GM12878 (cell line): ENCODE measurements at regions not wholly inside any gene's neighbourhood (a gene's known extent, or its start where the extent isn't known, plus 50 kb on each side); places are given as distances from the start of the nearest gene placed in this dataset.

ENCODE experiments used
- ATAC-seq: fragments of 200-7000 bp; cut with Tn5 transposase; 3 replicates; pipeline ENCODE4 v1.9.1; 2020; ENCODE audit warnings: mild to moderate bottlenecking, moderate library complexity
- BruUV-seq: library from RNA; stranded (reverse); fragments of 400-500 nt; replicated peaks from 2 replicates; lab custom pipeline; 2021; lab: Mats Ljungman, UMichigan
- CTCF ChIA-PET: fragments of 300-600 bp; sonication (Branson Sonifier 250); formaldehyde crosslinking; extraction: SDS; loops from one replicate; lab custom pipeline; 2021; ENCODE audit warnings: inconsistent platforms; lab: Yijun Ruan, JAX
- POLR2A ChIA-PET: fragments of 350-600 bp; formaldehyde crosslinking; extraction: SDS; loops from one replicate; lab custom pipeline; 2021; ENCODE audit warnings: inconsistent platforms; lab: Charles Lee
- RAD21 ChIA-PET: fragments of 300-600 bp; sonication (Branson Sonifier 250); formaldehyde crosslinking; loops from one replicate; lab custom pipeline; 2023; ENCODE audit warnings: antibody characterized with exemption; ENCODE audit not compliant: unreplicated experiment; lab: Charles Lee
- SMC1A ChIA-PET: fragments of 300-600 bp; sonication (Branson Sonifier 250); formaldehyde crosslinking; loops from one replicate; lab custom pipeline; 2023; ENCODE audit not compliant: unreplicated experiment, uncharacterized antibody; lab: Charles Lee
- DNase-seq: peaks from one replicate; pipeline ENCODE4 v3.0.0-alpha.2; 2011; ENCODE audit warnings: low read depth, low spot score
- FAIRE-seq: peaks from 3 replicates; lab custom pipeline; 2011; peaks lifted over from hg19 to GRCh38; lab: Jason Lieb, UNC
- H2AFZ ChIP-seq: 2 replicates; pipeline ENCODE4 v1.6.0; 2011; ENCODE audit warnings: low read depth, low read length, control low read depth; ENCODE audit not compliant: control insufficient read depth
- H3K27ac ChIP-seq: 2 replicates; pipeline ENCODE4 v1.5.1; 2011; ENCODE audit warnings: control low read depth; ENCODE audit not compliant: control insufficient read depth, insufficient read depth
- H3K27me3 ChIP-seq, 2 experiments: replicated peaks in 1 of 2; 2 replicates each; pipeline versions ENCODE4 v1.6.0 to v1.6.1; 2011; ENCODE audit warnings: low read length in 1 of 2; ENCODE audit not compliant: control insufficient read depth in 2 of 2, insufficient read depth in 2 of 2
- H3K36me3 ChIP-seq, 2 experiments: 2 replicates each; pipeline ENCODE4 v1.5.1; 2011; ENCODE audit warnings: low read length in 1 of 2; ENCODE audit not compliant: control insufficient read depth in 2 of 2, insufficient read depth in 2 of 2
- H3K4me1 ChIP-seq: 2 replicates; pipeline ENCODE4 v1.6.1; 2011; ENCODE audit warnings: mild to moderate bottlenecking, low read length, moderate library complexity, mixed read lengths; ENCODE audit not compliant: control insufficient read depth, insufficient read depth
- H3K4me2 ChIP-seq: 2 replicates; pipeline ENCODE4 v1.6.0; 2011; ENCODE audit warnings: control low read depth; ENCODE audit not compliant: control insufficient read depth, insufficient read depth
- H3K4me3 ChIP-seq: fragments of 200-600 bp; sonication (generic); 2 replicates; pipeline ENCODE4 v1.5.1; 2016
- H3K79me2 ChIP-seq: 2 replicates; pipeline ENCODE4 v1.6.0; 2011; ENCODE audit warnings: low read length; ENCODE audit not compliant: control insufficient read depth, insufficient read depth
- H3K9ac ChIP-seq: 2 replicates; pipeline ENCODE4 v1.8.0; 2011; ENCODE audit warnings: low read length, control low read depth, mixed read lengths; ENCODE audit not compliant: control insufficient read depth, insufficient read depth
- H3K9me3 ChIP-seq: replicated peaks from 3 replicates; pipeline ENCODE4 v1.5.1; 2011; ENCODE audit warnings: mild to moderate bottlenecking, low read length; ENCODE audit not compliant: control insufficient read depth, insufficient read depth
- H4K20me1 ChIP-seq: 2 replicates; pipeline ENCODE4 v1.6.0; 2011; ENCODE audit not compliant: control insufficient read depth, insufficient read depth
- ATF3 ChIP-seq: IDR thresholded peaks from 2 replicates; pipeline ENCODE4 v1.6.1; 2011; ENCODE audit warnings: low read depth, mild to moderate bottlenecking, low read length, moderate library complexity, borderline replicate concordance; ENCODE audit errors: extremely low read depth
- EED ChIP-seq: sonication (generic); IDR thresholded peaks from 2 replicates; pipeline ENCODE4 v1.6.1; 2016; ENCODE audit warnings: antibody characterized with exemption, low read depth
- KLF5 ChIP-seq: fragments of 450-650 bp; IDR thresholded peaks from 2 replicates; pipeline ENCODE4 v1.6.1; 2014; ENCODE audit warnings: mild to moderate bottlenecking; ENCODE audit not compliant: partially characterized antibody
- NFYB ChIP-seq: IDR thresholded peaks from 2 replicates; pipeline ENCODE4 v1.6.1; 2011; ENCODE audit warnings: low read depth, mild to moderate bottlenecking, low read length, improper control_type of control experiment, moderate library complexity; ENCODE audit not compliant: insufficient read depth
- PKNOX1 ChIP-seq: fragments of 450-650 bp; IDR thresholded peaks from 2 replicates; pipeline ENCODE4 v1.6.1; 2016; ENCODE audit warnings: mild to moderate bottlenecking
- SMAD5 ChIP-seq: IDR thresholded peaks from 2 replicates; pipeline ENCODE4 v1.6.1; 2016; ENCODE audit warnings: antibody characterized with exemption, low read depth
- SPI1 ChIP-seq: IDR thresholded peaks from 2 replicates; pipeline ENCODE4 v1.6.1; 2011; ENCODE audit warnings: low read depth, mild to moderate bottlenecking, low read length, moderate library complexity, borderline replicate concordance; ENCODE audit not compliant: insufficient read depth
- TBL1XR1 ChIP-seq: IDR thresholded peaks from 2 replicates; pipeline ENCODE4 v1.6.1; 2012; ENCODE audit warnings: low read depth, low read length, improper control_type of control experiment
- WRNIP1 ChIP-seq: IDR thresholded peaks from 2 replicates; pipeline ENCODE4 v1.6.1; 2011; ENCODE audit warnings: low read depth, low read length, improper control_type of control experiment, borderline replicate concordance
- ZBTB40 ChIP-seq: fragments of 450-650 bp; IDR thresholded peaks from 2 replicates; pipeline ENCODE4 v1.6.1; 2016; ENCODE audit warnings: mild to moderate bottlenecking, moderate library complexity, borderline replicate concordance
- WGBS: methylation state at CpG from one replicate; pipeline ENCODE4 v1.1.6; 2016; ENCODE audit warnings: low lambda C conversion rate; ENCODE audit not compliant: insufficient replicate concordance, insufficient coverage; ENCODE audit errors: missing lambda C conversion rate; 5-methylcytosine and 5-hydroxymethylcytosine counted together
- in situ Hi-C: fragments of 300-500 bp; cut with MboI; formaldehyde crosslinking; loops from 9 replicates; pipeline ENCODE4 v1.14.3; 2018; ENCODE audit warnings: mixed read lengths
- intact Hi-C: fragments of 100-400 bp; cut with micrococcal nuclease; formaldehyde crosslinking; loops from one replicate; pipeline ENCODE4 v1.14.2; 2022; ENCODE audit not compliant: unreplicated experiment
- TF ChIP-seq, protein P1 (sequence below): fragments of 450-650 bp; formaldehyde crosslinking; IDR thresholded peaks from 2 replicates; pipeline ENCODE4 v1.4.0; 2022; ENCODE audit warnings: mild to moderate bottlenecking, moderate library complexity

DNA sequence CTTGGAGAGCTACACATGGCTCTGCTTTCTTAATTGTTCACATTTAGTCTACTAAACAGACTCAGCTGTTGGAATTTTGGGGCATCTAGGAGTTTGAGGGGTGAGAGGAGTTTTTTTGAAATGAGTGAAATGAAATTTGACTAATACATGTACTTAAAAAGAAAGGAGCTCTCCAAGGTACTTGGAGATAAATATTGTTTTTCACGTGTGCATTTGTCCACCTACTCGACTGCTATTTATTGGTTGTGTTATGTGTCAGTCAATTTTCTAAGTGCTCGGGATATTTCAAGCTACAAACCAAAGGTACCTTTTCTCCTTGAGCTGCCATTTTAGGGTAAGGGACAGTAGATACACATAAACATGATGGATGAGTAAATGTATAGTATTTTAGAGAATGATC, 697.0 kb downstream of the LIG4 start:
- 12% methylated on average over 3 of the region's 3 CpGs for WGBS
- RAD21 ChIA-PET = no interaction called here
- CTCF ChIA-PET = no interaction called here
- POLR2A ChIA-PET = no interaction called here
- no peak overlapping the region for H3K4me3 ChIP-seq
- DNase-seq (no peak), FAIRE-seq (no peak), ATAC-seq (no peak)
- H3K4me2 ChIP-seq = no peak overlapping the region
- in situ Hi-C loops (no loop called here), intact Hi-C loops (no loop called here)
- no peaks in the 10 kb centered on the region for H3K9me3 ChIP-seq
- SMC1A ChIA-PET = interaction anchor here (0.7 kb wide), 1 partner anchor 11 kb away, joined by 3 read pairs; no protein-coding TSS in a partner anchor
- H3K27ac ChIP-seq = no peak overlapping the region
- no peaks in the 10 kb centered on the region for H4K20me1 ChIP-seq
- no TSS peak for BruUV-seq
- H3K79me2 ChIP-seq = no peaks in the 10 kb centered on the region
- H3K9ac ChIP-seq = no peak overlapping the region
- H3K36me3 ChIP-seq = no peaks in the 10 kb centered on the region
- no peaks in the 10 kb centered on the region for H3K4me1 ChIP-seq
- no peaks in the 10 kb centered on the region for H3K27me3 ChIP-seq
- H2AFZ ChIP-seq = no peak overlapping the region
- TF ChIP-seq SPI1 (no peak), ZBTB40 (no peak), EED (no peak), WRNIP1 (no peak), PKNOX1 (peak; percentile 61), TBL1XR1 (no peak), SMAD5 (no peak), ATF3 (no peak), NFYB (0 out of 2 replicates have a peak, but pooled peaks have one; percentile 27), KLF5 (no peak)
- TF ChIP-seq, protein P1, sequence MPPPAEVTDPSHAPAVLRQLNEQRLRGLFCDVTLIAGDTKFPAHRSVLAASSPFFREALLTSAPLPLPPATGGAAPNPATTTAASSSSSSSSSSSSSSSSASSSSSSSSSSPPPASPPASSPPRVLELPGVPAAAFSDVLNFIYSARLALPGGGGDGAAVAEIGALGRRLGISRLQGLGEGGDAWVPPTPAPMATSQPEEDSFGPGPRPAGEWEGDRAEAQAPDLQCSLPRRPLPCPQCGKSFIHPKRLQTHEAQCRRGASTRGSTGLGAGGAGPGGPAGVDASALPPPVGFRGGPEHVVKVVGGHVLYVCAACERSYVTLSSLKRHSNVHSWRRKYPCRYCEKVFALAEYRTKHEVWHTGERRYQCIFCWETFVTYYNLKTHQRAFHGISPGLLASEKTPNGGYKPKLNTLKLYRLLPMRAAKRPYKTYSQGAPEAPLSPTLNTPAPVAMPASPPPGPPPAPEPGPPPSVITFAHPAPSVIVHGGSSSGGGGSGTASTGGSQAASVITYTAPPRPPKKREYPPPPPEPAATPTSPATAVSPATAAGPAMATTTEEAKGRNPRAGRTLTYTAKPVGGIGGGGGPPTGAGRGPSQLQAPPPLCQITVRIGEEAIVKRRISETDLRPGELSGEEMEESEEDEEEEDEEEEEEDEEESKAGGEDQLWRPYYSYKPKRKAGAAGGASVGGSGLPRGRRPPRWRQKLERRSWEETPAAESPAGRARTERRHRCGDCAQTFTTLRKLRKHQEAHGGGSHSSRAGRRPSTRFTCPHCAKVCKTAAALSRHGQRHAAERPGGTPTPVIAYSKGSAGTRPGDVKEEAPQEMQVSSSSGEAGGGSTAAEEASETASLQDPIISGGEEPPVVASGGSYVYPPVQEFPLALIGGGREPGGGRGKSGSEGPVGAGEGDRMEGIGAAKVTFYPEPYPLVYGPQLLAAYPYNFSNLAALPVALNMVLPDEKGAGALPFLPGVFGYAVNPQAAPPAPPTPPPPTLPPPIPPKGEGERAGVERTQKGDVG (CRISPR knock-in tag) = no peak
